Fibroblast of skin of right quadriceps (primary cell): ENCODE measurements at regions not wholly inside any gene's neighbourhood (a gene's known extent, or its start where the extent isn't known, plus 50 kb on each side); places are given as distances from the start of the nearest gene placed in this dataset.
A peak's percentile ranks its signal among the peaks of the same experiment; 100 is the strongest.
"Not testable (repeated sequence)": the region's sequence is repeated elsewhere in the genome, so short reads cannot be mapped to it uniquely, and the experiment has no call there.

Experiments used
- DNase-seq: peaks from one replicate; pipeline ENCODE4 v3.0.0-alpha.2; 2013

DNA sequence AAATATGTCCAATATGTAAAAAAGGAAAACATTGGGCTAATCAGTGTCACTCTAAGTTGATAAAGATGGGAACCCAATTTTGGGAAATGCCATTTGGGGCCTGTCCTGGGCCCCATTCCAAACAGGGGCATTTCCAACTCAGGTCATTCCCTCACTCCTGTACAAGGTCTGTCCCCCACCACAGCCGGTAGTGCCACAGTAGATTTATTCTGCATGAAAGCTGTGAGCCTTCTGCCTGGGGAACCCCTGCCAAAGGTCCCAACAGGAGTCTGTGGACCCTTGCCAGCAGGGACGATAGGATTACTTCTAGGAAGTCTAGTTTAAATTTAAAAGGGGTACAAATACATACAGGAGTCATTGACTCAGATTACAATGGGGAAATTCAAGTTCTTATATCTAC, 317.6 kb upstream of the GNPDA2 start:
- DNase-seq = no peak

DNA sequence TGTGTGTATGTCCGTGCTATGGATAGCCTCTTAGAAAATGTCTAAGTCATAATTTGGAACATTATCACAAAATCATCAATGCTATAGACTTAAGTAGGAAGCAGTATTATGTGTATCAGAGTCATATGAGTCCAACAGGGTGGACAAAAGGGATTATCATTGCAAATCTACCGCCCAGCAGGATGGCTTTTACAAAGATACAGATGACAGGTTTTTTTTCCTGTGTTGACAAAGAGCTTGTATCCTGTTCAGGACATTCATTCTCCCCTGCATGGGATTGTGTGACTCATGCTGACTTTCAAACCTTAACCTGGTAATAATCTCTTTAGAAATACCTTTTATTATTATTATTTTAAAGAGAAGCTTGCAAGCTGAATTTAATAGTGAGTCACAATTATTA, 310.3 kb upstream of the GNPDA2 start:
- no peak for DNase-seq

DNA sequence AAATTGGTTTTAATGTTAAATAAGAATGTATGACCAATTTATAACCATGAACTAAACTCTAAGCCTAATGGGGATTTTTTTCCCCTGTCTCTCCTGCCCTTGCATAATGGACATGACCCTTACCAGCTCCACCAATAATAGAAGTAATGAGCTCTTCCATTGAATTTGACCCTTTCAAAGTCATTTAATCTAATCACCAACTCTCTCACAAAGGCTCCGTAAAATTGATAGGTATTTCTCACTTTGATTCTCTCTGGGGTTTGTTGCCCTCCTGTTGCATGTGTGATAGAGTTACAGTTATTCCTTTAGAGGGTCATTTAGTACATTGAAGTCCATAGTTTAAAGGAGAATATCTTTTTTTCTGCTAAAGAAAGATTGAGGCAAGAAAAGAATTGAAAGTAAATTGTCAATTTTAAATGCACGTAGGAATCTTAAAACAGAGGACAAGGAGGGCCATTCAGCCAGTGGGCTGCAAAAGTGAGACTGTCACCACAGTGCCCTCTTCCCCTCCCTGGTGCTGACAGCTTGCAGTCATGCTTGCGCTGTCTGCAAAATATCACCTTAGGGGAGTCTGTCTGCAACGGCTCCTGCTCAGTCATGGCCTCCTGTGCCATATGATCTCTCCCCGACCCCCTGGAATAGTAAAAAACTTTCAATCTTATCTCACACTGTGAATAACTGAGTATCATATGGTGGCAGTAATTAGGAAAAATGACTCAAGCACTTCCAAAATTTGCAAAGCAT, 307.5 kb upstream of the GNPDA2 start:
- DNase-seq = no peak

DNA sequence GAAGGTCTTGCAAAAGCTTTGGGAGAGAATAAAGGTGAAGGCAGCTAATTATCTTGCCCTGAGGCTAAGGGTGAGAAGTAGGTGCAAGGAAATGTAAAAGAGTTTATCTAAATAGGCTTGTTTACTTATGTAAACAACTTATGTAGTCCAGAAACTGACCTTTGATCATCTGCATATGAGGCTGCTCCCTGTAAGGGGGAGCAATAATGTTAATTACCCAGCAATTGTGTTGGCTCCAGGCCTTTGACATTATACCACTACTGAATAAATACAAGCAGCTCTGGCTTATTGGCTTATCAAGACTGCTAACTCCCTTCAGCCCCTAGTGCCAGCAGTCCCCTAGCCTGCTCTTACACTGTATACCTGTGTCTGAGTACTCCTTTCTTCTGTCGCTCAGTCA, 303.7 kb upstream of the GNPDA2 start:
- DNase-seq = no peak

DNA sequence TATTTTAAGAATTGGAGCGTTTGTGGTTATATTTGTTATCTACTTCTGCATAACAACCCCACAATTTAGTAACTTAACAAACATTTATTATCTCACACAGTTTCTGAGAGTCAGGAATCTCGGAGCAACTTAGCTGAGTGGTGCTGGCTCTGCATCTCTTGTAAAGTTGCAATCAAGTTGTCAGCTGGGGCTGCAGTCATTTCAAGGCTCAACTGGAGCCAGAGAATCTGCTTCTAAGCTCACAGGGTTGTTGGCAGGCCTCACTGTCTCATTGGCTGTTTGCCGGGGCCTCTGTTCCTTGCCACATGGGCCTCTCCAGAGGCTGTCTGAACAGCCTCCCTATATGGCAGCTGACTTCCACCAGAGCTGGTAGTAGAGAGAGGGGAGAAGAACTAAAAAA, 281.2 kb upstream of the GNPDA2 start:
- no peak for DNase-seq

DNA sequence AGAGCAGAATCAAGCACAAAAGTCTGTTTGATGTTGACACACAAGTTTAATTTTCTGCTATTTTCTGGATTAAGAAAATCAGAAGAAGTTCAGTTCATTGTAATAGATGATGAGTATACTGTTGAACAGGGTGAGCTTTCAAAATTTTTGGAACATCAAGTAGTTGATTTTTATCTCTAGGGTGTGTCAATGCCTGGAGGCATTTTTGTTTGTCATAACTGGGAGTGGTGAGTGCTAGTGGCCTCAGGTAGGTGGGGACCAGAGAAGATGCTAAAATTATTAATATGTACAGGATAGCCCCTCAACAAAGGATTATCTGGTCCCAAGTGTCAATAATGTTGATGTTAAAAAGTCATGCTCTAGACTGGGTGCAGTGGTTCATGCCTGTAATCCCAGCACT, 279.7 kb upstream of the GNPDA2 start:
- DNase-seq = no peak

DNA sequence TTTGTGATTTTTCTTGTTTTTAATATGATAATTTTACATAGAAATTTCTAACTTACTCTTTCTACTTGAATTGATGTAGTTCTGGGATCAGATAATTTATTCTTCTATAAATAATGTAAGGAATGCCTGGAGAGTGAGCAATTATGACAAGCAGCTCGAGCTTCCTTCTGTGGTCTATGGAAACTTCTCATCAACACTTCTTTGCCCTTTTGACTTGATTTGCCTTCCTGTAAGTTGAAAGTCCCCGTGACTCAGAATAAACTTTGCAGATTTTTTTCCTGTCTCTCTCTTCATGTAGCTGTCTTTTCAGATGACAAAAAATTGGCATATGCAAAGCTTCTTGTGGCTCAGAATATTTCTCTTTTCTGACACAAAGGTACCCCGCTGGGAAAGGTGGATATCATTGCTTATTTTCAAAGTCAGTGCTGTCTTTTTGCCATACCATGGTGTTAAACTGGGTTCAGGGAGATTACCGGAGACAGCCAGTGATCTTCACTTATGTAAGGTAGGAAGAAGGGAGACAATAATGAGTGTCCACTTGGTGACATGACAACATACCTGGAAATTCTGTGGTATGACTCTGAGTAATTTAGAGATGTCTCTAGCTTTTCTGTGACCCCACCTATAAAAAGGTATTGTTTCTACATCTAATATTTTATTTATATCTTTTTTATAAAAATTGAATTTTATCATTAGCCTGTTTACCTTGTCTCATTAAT, 278.6 kb upstream of the GNPDA2 start:
- DNase-seq = no peak

DNA sequence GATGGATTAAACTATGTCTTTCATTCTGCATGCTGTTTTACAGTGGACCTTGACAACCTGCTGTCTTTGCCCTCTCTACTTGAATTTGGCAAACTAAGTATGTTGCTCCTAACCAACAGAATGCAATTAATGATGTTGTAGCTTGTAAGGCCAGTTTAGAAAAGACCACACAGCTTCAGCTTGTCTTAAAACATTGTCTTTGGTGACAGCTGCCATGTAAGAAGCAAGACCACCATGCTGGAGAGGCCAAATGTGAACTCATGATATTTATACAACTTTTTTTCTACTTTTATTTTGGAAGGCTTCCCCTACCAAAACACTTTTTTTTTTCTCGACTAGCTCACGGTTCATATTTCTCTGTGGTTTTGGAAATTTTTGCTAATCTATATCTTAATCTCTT, 278.0 kb upstream of the GNPDA2 start:
- DNase-seq = no peak

DNA sequence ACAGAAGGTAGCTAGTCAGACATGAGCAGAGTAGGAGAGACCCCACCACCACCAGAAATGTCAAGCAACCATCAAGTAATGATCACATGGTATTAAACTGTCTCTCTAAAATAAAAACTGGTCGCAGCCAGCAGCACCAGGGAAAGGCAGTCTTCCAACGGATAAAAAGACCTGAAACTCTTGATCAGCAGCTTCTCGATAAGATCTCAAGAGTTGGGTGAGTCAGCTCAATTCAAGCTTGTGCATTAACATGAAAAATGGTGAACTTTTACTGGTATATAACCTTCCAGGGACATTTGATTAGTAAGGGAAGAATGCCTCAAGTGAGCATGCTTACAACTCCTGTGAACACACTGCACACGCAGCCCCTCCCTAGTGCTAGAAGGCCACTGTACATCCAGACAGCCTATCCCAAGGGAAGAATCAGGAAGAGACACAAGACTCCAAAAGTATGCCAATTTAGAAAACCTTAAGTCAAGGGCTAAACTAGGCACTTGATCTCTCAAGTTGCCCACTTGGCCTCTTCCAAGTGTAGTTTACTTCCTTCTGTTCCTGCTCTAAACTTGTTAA, 270.0 kb upstream of the GNPDA2 start:
- DNase-seq = no peak

DNA sequence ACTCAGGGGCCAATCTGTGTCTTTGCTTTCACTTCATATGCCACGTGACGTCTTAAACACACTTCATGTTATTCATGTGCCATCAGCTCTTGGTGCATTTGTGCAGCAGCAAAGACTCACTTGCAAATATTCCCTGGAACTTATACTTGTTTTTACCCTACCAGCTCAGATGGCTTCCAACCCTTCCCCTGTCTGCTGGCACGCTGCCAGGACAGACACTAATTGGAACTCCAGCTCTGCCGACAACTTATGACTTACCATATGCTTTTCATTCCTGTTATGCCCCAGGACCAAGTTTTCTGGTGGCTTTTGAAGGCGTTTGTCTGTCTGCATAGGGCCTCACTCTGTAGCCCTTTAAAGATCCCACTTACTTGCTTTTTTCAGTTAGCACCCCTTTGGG, 261.7 kb upstream of the GNPDA2 start:
- no peak for DNase-seq

DNA sequence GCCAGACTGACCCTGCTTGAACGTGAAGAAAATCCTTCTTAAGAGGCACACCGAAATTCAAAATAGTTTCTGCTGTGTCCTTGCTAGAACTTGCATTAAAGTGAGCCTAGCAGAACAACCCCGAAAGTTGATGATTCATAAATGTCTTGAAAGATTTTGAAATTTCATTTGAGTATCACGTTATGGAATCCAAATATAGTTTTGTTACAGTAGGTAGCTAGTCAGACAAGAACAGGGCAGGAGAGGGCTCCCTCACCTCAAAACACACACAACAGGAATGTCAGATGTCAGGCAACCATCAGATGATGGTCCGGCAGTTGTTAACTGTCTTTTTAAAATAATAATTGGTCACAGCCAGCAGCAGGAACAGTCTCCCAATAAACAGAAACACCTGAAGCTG, 259.6 kb upstream of the GNPDA2 start:
- no peak for DNase-seq

DNA sequence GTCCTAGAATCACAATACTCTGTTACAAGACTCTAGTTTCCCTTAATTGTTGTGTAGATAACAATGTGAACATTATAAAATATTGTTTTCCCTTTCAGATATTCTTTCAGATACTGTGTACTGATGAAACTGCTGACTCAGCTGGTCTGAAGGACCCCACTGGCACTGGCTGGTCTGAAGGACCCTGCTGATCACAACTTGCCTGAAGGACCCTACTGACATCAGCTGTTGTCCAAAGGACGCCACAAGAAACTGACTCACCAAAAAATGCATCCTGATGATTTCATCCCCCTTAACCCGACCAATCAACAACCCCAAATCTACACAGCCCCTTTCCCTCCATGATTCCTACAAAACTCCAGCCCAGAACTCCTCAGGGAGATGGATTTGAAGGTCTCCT, 258.8 kb upstream of the GNPDA2 start:
- no peak for DNase-seq

DNA sequence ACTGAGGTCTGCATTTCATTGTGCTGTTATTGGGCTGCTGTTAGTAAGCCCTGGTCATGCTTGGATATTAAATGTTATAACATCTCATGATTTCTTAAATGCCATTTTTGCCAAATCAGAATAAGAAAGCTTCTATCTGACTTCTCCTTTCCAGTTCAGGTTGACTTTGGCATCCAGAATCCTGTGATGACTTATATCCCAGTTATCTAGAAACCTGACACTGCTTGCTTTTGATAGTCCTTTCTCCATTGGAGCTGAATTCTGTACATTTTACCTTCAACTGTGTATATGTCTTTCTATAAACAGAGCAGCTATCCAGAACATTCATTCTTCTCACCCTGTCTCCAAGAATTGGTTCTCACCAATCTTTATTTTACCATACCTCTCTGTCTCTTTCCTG, 257.7 kb upstream of the GNPDA2 start:
- no peak for DNase-seq

DNA sequence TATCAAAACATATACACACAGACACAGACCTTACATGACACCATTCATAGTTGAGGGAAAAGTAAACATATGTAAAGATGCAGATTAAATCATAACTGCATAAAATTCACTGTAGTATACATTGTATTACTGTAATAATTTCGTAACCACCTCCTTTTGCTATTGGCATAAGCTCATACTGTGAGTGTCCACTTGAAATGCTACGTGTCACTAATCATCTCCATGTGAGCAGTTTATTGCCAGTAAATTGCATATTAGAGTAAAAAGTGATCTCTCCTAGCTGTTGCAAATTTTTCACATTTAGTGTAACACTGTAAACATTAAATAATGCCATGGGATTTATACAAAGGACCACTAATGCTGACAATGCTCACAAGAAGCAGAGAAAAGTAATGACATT, 256.7 kb upstream of the GNPDA2 start:
- DNase-seq = no peak

DNA sequence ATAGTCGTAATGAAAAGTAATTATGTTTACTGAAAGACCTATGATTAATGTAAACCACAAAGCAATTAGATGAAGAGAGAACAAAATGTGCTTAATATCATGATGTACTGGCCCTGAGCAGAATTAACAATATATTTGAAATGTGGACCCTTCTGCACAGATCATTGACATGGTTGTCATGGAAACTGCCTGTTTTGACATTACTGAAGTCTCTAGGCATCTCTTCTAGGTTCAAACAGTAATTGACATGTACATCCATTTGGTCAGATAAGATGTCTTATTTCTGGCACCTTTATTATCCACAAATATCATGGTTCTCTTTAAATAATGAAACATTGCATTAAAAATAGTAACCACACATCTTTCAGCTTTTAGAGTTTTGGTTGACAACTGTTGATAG, 251.7 kb upstream of the GNPDA2 start:
- DNase-seq = no peak

DNA sequence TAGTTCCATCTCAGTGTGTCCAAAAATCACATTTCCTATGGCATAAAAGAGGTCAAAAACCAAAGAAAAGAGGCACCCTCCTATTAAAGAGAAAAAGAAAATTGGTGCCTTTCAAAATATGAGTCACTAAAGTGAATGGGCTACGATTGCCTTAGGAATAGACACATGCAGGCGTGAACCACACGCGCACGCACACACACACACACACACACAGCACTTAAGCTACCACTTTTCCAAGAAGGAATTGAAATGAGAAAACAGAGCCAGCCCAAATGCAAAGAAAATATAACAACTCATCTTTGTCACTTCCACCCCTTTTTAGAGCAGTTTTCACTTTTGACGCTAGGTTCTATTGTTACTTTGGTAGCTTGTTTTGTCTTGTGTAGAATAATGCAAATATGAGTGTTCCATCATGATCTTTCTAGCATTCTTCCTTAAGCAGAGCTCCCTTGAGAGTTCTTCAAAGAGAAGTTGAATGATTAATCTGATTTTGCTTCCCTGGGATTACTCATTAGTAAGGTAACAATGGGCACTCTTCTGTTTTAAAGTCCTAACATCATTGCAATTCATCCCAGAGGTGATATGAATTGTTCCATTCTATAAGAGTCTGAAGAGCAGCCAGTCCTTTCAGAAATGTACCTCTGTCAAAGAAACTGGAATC, 239.2 kb upstream of the GNPDA2 start:
- DNase-seq = no peak

DNA sequence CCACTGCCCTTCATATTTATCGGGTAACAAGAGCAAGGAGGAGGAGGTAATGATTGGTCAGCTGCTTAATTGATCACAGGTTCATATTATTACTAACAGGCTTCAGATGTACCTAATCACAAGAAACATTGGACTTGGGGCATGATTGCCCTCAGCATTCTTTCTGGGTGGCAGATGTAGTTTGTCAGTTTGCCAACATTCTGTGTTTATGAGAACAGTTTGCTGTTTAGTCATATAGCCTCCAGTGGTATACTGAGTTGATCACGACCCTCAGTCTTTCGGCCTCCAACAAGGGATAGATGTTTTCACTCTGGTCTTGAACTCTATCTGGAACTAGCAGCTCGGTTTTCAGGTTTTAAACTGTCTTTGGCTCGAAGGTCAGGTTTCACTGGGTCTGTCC, 237.7 kb upstream of the GNPDA2 start:
- not testable (repeated sequence) for DNase-seq

DNA sequence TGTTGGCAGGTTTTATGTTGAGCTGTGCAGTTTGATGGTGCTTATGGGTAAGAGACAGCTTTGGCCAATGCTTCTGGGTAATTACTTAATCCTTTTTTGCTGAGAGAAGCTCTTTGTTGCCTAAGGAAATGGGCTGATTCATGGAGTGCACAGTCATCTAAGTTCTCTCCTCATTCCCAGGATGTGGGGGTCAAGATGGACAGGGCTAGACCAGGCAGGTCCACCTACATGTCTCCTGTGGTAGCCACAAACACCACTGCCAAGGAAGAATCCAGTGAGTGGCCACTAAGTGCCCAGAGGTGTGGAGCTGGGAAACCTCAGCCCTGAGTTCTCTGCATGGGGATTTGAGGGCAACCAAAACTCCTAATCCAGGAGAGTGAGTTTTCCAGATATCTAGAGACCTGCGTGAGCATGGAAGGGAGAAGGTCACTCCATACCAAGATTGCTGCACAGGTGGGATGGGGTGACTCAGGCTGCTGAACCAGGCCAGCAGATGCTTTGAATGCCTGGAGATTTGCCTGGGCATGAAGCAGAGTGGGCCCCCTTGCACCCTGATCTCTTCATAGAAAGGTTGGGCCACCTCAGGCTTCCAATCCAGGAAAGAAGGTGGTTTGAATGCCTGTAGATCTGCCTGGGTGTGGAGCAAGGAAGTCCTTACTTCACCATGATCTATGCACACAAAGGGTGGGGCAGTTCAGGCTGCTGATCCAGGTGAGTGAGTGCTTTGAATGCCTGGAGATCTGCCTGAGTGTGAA, 234.8 kb upstream of the GNPDA2 start:
- DNase-seq = no peak

DNA sequence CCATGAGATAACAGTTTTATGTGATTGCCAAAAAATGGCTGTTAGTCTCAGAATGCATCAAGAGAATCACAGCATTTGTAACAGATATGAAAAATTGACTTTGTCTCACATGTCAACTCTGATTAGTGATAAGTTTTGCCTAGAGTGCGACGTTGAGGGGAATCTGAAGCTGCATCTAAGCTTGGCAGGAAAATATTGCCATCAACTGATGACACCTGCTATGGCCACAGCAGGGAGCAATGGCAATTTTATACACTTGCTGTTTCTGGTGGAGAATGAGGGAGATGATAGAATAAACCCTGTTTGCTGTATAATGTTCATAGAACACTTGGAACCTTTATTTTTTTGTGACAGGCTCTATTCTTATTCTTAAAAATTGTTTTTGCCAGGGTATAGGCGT, 205.4 kb upstream of the GNPDA2 start:
- no peak for DNase-seq

DNA sequence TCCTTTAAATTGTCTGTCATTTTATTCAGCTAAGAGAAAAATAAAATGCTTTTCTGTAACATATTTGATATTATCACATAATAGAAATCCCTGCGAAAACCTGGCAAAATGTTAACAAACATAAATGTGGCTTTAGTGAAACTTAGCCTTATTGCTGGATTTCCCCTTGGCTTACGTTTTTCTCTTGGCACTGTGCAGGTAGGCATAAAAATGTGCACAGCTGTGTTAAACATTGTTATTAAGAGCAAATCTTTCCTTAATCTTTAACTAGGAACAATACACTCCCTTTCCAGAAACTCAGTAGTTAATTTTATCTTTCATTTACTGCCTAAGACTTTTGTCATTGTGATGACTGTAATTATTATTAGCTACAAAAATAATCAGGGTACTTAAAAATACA, 202.4 kb upstream of the GNPDA2 start:
- no peak for DNase-seq

DNA sequence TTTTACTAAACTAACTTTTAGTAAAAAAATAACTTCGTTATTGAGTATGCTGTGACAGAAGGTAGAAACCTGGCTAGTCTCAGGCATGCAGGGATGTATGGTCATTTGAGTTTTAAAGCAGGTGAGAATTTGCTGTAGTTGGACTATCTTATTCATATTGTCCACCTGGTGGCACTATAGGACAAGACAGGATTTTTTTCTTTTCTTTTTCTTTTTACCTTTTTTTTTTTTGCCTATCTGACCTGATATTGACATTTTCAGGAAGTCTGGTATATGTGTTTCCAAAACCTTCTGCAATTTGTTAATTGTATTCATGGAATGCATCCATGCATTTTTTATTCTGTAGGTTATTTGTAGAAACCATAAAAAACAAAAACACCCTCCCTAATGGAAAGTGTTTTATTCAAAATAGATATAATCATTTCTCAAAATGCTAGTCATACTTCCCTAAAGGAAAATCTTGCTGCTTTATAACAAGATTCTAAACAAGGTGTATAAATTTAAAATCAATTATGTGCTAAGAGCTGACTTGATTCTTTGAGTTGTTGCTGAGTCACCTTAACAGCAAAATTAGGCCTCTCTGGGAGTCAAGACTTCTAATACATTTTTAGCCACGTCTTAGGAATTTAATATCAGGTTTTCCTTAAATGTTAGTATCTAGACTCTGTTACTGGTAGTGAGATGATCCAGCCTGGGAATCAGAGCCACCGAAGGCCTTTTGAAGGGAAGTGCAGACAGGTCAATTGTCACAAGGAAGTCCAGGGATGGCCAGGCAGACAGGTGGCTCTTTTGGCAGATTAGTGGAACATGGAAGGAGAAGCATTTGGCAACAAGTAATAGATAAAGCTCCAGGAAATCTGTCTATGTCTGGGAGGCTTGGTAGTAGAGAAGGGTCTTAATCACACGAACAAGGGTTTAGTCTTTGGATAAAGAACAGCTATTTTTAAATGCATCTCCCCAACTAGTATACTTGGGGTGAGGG, 201.3 kb upstream of the GNPDA2 start:
- DNase-seq = peak; percentile 18

DNA sequence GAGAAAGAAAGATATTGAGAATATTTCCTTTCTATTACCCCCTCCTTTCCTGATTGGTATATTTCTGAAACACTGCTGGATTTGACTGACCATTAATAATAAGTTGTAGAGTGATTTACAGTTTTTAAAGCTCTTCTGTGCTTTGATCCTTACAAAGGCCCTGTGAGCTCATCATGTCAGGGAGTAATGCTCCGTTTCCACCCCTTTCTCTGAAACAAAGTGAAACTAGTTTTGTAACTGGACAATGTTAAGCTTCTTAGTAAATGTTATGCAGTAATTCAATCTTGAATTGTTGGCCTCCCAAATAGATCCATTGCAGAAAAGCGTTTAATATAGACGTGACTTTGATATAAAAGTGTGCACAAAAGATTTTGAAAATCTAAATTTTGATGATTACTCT, 190.1 kb upstream of the GNPDA2 start:
- DNase-seq = peak; percentile 2
